HL-60 (cell line): ENCODE measurements at regions not wholly inside any gene's neighbourhood (a gene's known extent, or its start where the extent isn't known, plus 50 kb on each side); places are given as distances from the start of the nearest gene placed in this dataset.

Source experiments
- DNase-seq, 2 experiments: peaks; one replicate each; pipeline ENCODE4 v3.0.0-alpha.2; 2010 to 2020; ENCODE audit warnings: low read depth in 1 of 2, low spot score in 1 of 2
- H3K27ac ChIP-seq: fragments of 250-450 bp; sonication (Bioruptor Pico); replicated peaks from 2 replicates; pipeline ENCODE4 v1.5.1; 2020; ENCODE audit warnings: mild to moderate bottlenecking, moderate library complexity
- H3K27me3 ChIP-seq: fragments of 250-450 bp; sonication (Bioruptor Pico); 2 replicates; pipeline ENCODE4 v1.5.1; 2021; ENCODE audit warnings: mild to moderate bottlenecking, moderate library complexity; ENCODE audit not compliant: insufficient read depth, poor library complexity, severe bottlenecking
- H3K4me3 ChIP-seq: replicated peaks from 2 replicates; pipeline ENCODE4 v1.5.1; 2011; ENCODE audit warnings: mild to moderate bottlenecking, control low read depth, low read length; ENCODE audit not compliant: insufficient read depth
- GABPA ChIP-seq: IDR thresholded peaks from 2 replicates; pipeline ENCODE4 v1.6.1; 2012; ENCODE audit warnings: low read depth
- POLR2AphosphoS5 ChIP-seq: IDR thresholded peaks from 2 replicates; pipeline ENCODE4 v1.6.1; 2012; ENCODE audit warnings: low read depth
- SPI1 ChIP-seq: IDR thresholded peaks from 2 replicates; pipeline ENCODE4 v1.6.1; 2012; ENCODE audit warnings: low read depth, mild to moderate bottlenecking, borderline replicate concordance
- TF ChIP-seq, protein P1 (sequence below): IDR thresholded peaks from 2 replicates; pipeline ENCODE4 v1.6.1; 2012; ENCODE audit warnings: low read depth; ENCODE audit not compliant: insufficient replicate concordance
- TF ChIP-seq, protein P2 (sequence below): IDR thresholded peaks from one replicate; pipeline ENCODE4 v1.5.1; 2011; ENCODE audit warnings: low read length, control low read depth, inconsistent platforms; ENCODE audit not compliant: insufficient read depth

DNA sequence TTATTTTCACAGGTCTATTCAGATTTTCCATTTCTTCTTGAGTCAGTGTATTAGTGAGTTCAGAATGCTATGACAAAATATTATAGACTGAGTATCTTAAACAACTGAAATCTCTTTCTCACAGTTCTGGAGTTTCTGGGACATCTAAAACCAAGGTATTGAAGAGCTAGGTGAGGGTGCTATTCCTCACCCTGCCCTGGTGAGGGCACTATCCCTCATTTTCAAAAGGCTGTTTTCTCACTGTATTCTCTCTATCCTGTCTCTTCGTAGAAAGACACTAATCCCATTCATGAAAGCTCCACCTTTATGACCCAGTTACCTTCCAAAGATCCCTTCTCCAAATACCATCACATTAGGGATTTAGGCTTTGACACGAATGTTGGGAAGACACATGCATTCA is 1617.1 kb downstream of the PCDH9 start:
- H3K4me3 ChIP-seq: no peak overlapping the region
- H3K27me3 ChIP-seq: no peaks in the 10 kb centered on the region
- DNase-seq: no peak
- H3K27ac ChIP-seq: no peak overlapping the region
- TF ChIP-seq, protein P1, sequence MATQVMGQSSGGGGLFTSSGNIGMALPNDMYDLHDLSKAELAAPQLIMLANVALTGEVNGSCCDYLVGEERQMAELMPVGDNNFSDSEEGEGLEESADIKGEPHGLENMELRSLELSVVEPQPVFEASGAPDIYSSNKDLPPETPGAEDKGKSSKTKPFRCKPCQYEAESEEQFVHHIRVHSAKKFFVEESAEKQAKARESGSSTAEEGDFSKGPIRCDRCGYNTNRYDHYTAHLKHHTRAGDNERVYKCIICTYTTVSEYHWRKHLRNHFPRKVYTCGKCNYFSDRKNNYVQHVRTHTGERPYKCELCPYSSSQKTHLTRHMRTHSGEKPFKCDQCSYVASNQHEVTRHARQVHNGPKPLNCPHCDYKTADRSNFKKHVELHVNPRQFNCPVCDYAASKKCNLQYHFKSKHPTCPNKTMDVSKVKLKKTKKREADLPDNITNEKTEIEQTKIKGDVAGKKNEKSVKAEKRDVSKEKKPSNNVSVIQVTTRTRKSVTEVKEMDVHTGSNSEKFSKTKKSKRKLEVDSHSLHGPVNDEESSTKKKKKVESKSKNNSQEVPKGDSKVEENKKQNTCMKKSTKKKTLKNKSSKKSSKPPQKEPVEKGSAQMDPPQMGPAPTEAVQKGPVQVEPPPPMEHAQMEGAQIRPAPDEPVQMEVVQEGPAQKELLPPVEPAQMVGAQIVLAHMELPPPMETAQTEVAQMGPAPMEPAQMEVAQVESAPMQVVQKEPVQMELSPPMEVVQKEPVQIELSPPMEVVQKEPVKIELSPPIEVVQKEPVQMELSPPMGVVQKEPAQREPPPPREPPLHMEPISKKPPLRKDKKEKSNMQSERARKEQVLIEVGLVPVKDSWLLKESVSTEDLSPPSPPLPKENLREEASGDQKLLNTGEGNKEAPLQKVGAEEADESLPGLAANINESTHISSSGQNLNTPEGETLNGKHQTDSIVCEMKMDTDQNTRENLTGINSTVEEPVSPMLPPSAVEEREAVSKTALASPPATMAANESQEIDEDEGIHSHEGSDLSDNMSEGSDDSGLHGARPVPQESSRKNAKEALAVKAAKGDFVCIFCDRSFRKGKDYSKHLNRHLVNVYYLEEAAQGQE: no peak
- TF ChIP-seq SPI1 (no peak), GABPA (no peak), POLR2AphosphoS5 (no peak)
- TF ChIP-seq, protein P2, sequence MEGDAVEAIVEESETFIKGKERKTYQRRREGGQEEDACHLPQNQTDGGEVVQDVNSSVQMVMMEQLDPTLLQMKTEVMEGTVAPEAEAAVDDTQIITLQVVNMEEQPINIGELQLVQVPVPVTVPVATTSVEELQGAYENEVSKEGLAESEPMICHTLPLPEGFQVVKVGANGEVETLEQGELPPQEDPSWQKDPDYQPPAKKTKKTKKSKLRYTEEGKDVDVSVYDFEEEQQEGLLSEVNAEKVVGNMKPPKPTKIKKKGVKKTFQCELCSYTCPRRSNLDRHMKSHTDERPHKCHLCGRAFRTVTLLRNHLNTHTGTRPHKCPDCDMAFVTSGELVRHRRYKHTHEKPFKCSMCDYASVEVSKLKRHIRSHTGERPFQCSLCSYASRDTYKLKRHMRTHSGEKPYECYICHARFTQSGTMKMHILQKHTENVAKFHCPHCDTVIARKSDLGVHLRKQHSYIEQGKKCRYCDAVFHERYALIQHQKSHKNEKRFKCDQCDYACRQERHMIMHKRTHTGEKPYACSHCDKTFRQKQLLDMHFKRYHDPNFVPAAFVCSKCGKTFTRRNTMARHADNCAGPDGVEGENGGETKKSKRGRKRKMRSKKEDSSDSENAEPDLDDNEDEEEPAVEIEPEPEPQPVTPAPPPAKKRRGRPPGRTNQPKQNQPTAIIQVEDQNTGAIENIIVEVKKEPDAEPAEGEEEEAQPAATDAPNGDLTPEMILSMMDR: no peak

DNA sequence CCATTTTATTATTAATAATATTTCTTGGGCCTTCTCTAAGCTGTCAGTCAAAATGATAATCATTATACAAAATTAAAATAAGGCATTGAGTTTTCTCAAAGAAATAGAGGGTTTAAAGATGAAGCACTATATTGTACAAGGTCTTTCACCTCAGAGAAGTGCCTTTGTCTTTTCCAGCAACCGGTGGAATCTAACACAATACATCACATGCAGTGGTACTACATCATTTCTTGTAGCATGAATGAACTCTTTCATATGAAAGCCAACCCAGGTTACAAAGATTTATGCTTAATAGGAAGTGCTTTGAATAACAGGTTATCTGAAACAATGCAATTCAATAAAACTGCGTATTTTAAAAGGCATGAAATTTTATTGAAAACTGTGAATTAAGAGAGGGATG is 1620.8 kb downstream of the PCDH9 start:
- Histone ChIP-seq H3K27me3 (no peaks in the 10 kb centered on the region), H3K27ac (no peak overlapping the region), H3K4me3 (no peak overlapping the region)
- TF ChIP-seq POLR2AphosphoS5 (no peak), SPI1 (no peak), GABPA (no peak)
- TF ChIP-seq, protein P1: no peak
- TF ChIP-seq, protein P2: no peak
- DNase-seq: no peak

DNA sequence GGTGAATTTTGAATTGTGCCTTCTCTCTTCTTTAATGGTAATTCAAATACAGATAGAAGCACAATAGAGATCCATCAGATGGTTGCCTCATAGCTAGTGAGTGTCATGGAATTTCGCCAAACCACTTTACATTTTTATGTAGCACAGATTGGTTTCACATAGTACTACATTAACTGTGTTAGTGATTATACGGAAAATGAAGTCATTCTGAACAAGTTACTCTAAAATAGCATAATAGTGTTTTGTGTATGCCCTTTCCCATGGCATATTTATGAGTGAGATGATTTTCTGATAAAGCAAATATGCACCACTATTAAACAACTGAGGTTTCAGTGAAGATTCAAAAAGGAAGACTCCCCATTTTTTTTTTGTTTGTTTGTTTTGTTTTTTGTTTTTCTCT is 1623.5 kb downstream of the PCDH9 start:
- H3K27ac ChIP-seq: no peak overlapping the region
- DNase-seq: no peak
- TF ChIP-seq GABPA (no peak), SPI1 (no peak), POLR2AphosphoS5 (no peak)
- TF ChIP-seq, protein P1: no peak
- TF ChIP-seq, protein P2: no peak
- no peaks in the 10 kb centered on the region for H3K27me3 ChIP-seq
- H3K4me3 ChIP-seq: no peak overlapping the region
